SHP77 treated with DMSO at 0.1 percent for 48 hours (cell line): ENCODE measurements at regions not wholly inside any gene's neighbourhood (a gene's known extent, or its start where the extent isn't known, plus 50 kb on each side); places are given as distances from the start of the nearest gene placed in this dataset.
A peak's percentile ranks its signal among the peaks of the same experiment; 100 is the strongest.

ENCODE experiments used
- DNase-seq: peaks from one replicate; lab custom pipeline; 2025; lab: John Stamatoyannopoulos, UW

GRCh38 chr6:40832691-40833090, 206.3 kb downstream of the UNC5CL start:
- no peak for DNase-seq

DNA sequence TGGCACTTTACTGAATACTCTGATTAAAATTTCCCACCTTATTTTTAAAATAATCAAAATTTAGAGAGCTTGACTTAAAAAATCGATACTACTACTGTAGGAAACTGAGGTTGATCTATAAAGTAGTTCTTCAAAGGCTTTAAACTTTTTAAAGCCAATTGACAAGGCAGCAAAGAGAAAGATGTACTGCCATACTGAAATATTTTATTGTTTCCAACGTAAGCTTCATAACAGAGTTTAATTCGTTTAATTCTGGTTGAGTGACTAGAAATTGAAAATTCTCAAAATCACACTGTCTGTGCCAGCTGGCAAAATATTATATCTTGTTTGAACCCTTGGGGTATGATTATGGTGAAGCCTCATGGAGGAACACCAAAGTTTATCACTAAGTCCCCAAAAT, 207.6 kb downstream of the UNC5CL start:
- no peak for DNase-seq

DNA sequence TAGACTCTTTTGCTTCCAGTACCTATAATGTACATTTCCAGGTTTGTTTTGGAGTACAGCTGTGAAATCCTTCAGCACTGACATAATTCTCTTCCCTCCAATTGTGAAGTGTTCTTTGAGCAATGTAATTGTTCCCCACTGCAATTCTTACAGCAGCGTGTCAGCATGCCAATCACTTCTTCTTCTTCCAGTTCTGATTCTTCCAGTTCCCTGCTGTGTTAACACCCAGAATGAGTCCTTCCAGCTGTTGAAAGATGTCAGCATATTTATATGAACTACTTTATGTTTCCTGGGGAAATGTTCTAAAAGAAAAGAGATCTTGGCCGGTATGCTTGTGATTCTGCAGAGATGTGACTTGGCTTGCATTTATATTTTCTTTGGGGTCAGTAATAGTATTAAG, 213.9 kb downstream of the UNC5CL start:
- no peak for DNase-seq

DNA sequence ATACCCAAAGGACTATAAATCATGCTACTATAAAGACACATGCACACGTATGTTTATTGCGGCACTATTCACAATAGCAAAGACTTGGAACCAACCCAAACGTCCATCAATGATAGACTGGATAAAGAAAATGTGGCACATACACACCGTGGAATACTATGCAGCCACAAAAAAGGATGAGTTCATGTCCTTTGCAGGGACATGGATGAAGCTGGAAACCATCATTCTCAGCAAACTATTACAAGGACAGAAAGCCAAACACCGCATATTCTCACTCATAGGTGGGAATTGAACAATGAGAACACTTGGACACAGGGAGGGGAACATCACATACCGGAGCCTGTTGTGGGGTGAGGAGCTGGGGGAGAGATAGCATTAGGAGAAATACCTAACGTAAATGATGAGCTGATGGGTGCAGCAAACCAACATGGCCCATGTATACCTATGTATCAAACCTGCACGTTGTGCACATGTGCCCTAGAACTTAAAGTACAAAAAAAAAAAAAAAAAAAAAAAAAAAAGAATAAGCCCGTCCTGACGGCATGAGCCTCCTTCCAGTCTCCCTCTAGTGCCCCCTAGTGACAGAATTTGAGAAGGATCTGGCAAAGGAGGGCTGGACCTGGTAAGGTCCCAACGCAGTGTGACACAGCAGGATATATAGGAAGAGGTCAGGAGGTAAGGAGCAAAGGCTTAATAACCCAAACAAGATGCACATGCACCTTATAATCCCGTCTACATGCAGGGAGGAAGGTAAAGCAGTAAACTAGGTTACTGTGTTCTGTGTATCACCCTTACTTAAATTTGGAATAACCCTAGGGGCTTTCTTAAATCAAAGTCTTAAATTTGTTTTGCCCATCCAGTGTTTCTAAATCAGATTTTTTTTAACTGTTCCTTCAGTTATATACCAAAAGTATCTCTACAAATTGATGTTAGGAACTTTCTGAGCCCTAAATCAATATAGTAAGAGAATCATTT, 214.8 kb downstream of the UNC5CL start:
- DNase-seq: peak; percentile 12

GRCh38 chr6:40822619-40823018, 216.4 kb downstream of the UNC5CL start:
- no peak for DNase-seq

DNA sequence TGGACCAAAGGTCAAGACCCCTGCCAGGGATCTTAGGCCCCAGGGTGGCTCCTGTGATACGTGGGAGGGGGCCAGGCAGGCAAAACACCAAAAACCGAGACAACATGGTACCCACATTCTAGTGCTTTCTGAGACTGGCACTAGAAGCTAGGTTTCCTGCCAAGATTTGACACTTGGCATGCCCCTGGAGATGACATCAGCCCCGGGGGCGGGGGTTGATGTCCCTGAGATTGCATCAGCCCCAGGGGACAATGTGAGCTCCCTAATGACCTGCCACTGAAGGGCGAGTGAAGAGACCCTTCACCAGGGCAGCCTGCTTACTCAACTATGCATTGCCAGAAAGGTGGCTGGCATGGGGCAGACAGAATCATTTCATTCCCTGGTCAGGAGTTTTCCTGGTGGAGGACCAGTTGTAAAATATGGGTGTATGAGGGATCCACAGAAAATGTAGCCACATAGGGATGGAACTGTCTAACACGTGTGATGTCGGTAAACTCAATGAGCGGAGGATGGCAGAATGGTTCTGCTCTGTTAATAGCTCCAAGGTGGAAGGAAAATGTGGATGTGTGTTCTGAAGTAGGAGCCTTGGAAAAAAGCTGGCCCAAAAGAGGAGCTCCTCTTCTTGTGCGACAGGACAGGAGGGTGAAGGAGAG, 219.7 kb downstream of the UNC5CL start:
- DNase-seq: no peak

DNA sequence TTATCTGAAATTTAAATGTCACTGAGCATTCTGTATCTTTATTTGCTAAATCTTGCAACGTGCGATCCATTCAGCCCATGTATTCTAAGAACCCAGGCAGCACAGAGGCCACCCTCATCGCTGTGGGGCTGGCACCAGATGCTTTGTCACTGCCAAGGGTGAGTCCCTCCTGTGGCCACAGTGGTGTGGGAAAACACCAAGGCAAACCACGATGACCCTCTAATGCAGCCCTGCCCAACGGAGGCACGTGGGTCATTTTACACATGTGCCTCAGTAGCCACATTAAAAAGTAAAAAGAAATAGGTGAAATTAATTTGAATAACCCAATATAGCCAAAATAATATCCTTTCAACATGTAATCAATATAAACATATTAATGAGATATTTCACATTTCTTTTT, 221.7 kb downstream of the UNC5CL start:
- no peak for DNase-seq

DNA sequence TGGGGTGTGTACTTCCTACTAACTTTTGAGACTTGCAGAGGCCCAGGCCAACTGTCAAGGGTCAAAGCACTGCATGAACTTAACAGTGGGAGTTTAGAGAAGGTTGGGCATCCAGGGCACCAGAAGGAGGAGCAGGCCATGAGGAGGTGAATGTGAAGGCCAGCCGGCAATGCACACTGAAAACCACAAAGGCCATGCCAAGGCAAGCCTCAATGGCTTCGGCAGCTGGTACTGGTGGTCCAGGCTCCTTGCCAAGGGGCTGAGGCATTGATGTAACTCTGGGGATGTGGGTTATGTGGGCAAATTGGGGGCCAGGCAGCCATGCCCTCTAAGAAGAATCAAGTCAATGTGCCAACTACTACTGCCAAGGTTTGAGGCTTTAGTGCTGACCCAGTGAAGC, 222.4 kb downstream of the UNC5CL start:
- no peak for DNase-seq

DNA sequence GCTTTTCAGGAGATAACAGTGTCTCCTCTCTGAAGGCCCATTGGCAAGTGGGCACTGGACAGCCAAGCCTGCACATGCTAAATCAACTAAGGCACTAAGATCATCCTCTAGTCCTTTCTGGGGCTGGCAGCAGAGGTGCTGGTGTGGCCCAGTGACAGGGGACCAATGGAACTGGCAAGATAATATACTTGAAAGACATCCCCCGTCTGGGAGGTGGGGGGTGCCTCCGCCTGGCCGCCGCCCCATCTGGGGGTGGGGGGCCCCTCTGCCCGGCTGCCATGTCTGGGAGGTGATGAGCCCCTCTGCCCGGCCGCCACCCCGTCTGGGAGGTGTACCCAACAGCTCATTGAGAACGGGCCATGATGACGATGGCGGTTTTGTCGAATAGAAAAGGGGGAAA, 223.3 kb downstream of the UNC5CL start:
- DNase-seq: no peak

- no peak for DNase-seq
Observed at GRCh38 chr6:40810171-40810570, 223.0 kb upstream of the LRFN2 start.

- no peak for DNase-seq
Observed at GRCh38 chr6:40809627-40810026, 222.5 kb upstream of the LRFN2 start.

DNA sequence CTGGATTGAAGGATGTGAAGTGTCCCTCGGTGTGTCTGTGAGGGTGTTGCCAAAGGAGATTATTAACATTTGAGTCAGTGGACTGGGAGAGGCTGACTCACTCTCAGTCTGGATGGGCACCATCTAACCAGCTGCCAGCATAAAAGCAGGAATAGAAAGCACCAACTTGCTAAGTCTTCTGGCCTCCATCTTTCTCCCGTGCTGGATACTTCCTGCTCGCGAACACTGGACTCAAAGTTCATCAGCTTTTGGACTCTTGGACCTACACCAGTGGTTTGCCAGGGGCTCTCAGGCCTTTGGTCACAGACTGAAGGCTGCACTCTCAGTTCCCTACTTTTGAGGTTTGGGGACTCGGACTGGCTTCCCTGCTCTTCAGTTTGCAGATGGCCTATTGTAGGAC, 220.3 kb upstream of the LRFN2 start:
- DNase-seq: no peak

- DNase-seq: no peak
Observed at GRCh38 chr6:40806256-40806864, 219.2 kb upstream of the LRFN2 start.

DNA sequence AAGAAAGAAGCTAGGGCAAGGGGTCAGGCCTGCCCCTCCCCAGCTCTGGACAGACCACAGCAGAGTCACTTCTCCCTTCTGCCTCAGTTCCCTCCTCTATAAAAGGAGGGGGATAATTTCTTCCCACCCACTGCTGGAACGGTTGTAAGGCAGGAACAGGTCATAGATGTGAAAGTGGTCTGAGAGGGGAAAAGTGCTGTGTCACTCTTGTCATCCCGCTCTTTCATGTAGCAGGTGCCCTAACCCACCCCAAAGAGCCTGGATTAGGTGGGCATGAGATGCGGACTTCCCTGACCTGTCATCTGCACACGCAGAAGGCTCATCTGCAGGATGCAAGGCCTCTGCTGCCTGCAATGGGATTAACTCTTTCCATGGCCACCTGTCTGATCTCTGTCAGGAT, 218.2 kb upstream of the LRFN2 start:
- DNase-seq: no peak

GRCh38 chr6:40804905-40805304, 217.7 kb upstream of the LRFN2 start:
- DNase-seq: no peak

- no peak for DNase-seq
Observed at GRCh38 chr6:40803897-40804702, 216.9 kb upstream of the LRFN2 start.

DNA sequence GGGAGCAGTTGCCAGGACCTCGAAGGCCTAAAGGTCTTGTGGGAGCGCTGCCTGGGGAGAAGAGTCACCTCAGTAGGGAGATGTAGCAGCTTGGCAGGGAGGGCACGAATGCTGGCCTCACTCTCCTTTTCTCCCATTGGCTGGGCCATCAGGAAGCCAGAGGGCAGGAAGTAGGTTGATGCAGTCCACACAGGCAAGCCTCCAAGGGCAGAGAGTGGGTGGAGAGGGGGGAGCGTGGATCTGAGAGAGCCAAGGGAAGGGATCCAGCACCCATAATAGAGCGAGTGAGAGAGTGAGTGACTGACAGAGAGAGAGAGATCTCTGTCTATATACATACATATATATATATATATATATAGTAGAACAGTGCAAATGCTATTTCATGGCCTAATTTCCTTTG, 215.3 kb upstream of the LRFN2 start:
- no peak for DNase-seq

GRCh38 chr6:40799296-40800140, 212.4 kb upstream of the LRFN2 start:
- no peak for DNase-seq

DNA sequence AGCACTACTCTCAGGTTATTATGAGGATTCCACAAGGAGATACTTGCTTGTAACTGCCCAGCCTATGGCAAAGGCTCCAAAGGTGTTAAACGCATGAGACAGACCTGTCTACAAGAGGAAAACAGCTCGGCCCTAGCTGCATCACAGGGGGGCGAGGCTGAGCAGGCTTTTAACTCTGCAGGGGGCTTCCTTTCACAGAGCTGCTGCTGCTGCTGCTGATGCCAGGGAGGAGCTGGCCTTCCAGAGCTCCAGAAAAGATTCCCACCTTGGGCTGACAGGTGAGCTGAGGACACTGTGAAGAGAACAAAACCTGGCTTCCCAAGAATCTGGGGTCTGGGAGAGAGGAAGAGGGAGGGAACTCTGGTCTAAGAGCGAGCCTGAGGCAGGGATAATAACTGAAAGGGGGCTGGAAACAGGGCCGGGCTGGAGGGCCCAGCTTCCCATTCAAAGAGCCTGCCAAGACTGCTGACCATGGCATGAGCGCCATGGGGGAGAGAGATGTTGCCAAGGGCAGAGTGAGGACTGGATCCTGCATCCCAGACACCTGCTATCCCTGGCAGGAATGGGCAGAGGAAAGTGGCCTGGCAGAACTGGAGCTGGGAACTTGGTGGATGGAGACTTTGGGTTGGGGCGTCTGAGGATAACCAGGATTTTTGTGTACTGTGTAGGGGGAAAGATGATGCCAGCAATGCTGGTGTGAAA, 211.1 kb upstream of the LRFN2 start:
- DNase-seq: no peak
